Kasumi-1 (cell line): ENCODE measurements at regions not wholly inside any gene's neighbourhood (a gene's known extent, or its start where the extent isn't known, plus 50 kb on each side); places are given as distances from the start of the nearest gene placed in this dataset.
A peak's percentile ranks its signal among the peaks of the same experiment; 100 is the strongest.

Experiments used
- DNase-seq, 2 experiments: peaks; one replicate each; lab custom pipeline; 2025; lab: John Stamatoyannopoulos, UW

GRCh38 chr2:145596416-145596815 lies 1076.5 kb upstream of the ZEB2 start:
- no peak for DNase-seq

- DNase-seq: no peak
These were observed 1075.4 kb upstream of the ZEB2 start for GRCh38 chr2:145595296-145595695.

GRCh38 chr2:145593991-145594614 lies 1074.2 kb upstream of the ZEB2 start:
- DNase-seq: no peak

GRCh38 chr2:145593280-145593679 lies 1073.4 kb upstream of the ZEB2 start:
- no peak for DNase-seq

- DNase-seq: no peak
These were observed 1072.4 kb upstream of the ZEB2 start for GRCh38 chr2:145592361-145592760.

GRCh38 chr2:145591109-145591809 lies 1071.3 kb upstream of the ZEB2 start:
- DNase-seq: no peak

- no peak for DNase-seq
These were observed 1068.0 kb upstream of the ZEB2 start for GRCh38 chr2:145587922-145588321.

GRCh38 chr2:145584353-145584752 lies 1064.4 kb upstream of the ZEB2 start:
- DNase-seq: peak; percentile 50 to 51

GRCh38 chr2:145573608-145574007 lies 1053.7 kb upstream of the ZEB2 start:
- DNase-seq: no peak

GRCh38 chr2:145572238-145572637 lies 1052.3 kb upstream of the ZEB2 start:
- no peak for DNase-seq

GRCh38 chr2:145569108-145569507 lies 1049.2 kb upstream of the ZEB2 start:
- DNase-seq: no peak

- DNase-seq: no peak
These were observed 1044.1 kb upstream of the ZEB2 start for GRCh38 chr2:145563741-145564615.

- DNase-seq: no peak
These were observed 1041.2 kb upstream of the ZEB2 start for GRCh38 chr2:145561152-145561551.

GRCh38 chr2:145558617-145559350 lies 1038.9 kb upstream of the ZEB2 start:
- no peak for DNase-seq

- DNase-seq: no peak
These were observed 1035.4 kb upstream of the ZEB2 start for GRCh38 chr2:145555360-145555759.

GRCh38 chr2:145551686-145552085 lies 1031.8 kb upstream of the ZEB2 start:
- DNase-seq: no peak

- DNase-seq: no peak
These were observed 1028.6 kb upstream of the ZEB2 start for GRCh38 chr2:145548479-145548878.

GRCh38 chr2:145547620-145548019 lies 1027.7 kb upstream of the ZEB2 start:
- DNase-seq: no peak

GRCh38 chr2:145546091-145546490 lies 1026.2 kb upstream of the ZEB2 start:
- DNase-seq: no peak

- DNase-seq: no peak
These were observed 1023.9 kb upstream of the ZEB2 start for GRCh38 chr2:145543856-145544255.

GRCh38 chr2:145543155-145543554 lies 1023.2 kb upstream of the ZEB2 start:
- DNase-seq: no peak

- no peak for DNase-seq
These were observed 1021.1 kb upstream of the ZEB2 start for GRCh38 chr2:145541028-145541427.
